Lower leg skin (tissue), 3 donors: ENCODE measurements at regions not wholly inside any gene's neighbourhood (a gene's known extent, or its start where the extent isn't known, plus 50 kb on each side); places are given as distances from the start of the nearest gene placed in this dataset.

ENCODE experiments used
- CTCF ChIP-seq, 3 donors: fragments of 450-650 bp; IDR thresholded peaks; one replicate each; pipeline ENCODE4 v1.5.1; 2016; ENCODE audit warnings: antibody characterized with exemption in 3 of 3, mild to moderate bottlenecking in 3 of 3, moderate library complexity in 2 of 3
- POLR2A ChIP-seq, 2 donors: fragments of 450-650 bp; IDR thresholded peaks; one replicate each; pipeline ENCODE4 v1.6.1; 2016 to 2017; ENCODE audit warnings: antibody characterized with exemption in 2 of 2, mild to moderate bottlenecking in 1 of 2, moderate library complexity in 1 of 2

GRCh38 chr18:10401930-10402329 is 52.5 kb upstream of the APCDD1 start:
- TF ChIP-seq CTCF (IDR thresholded peaks at IDR 0.05) (no peak), POLR2A (IDR thresholded peaks at IDR 0.05) (no peak)
